ENCODE measurements at regions not wholly inside any gene's neighbourhood (a gene's known extent, or its start where the extent isn't known, plus 50 kb on each side); places are given as distances from the start of the nearest gene placed in this dataset.

DNA sequence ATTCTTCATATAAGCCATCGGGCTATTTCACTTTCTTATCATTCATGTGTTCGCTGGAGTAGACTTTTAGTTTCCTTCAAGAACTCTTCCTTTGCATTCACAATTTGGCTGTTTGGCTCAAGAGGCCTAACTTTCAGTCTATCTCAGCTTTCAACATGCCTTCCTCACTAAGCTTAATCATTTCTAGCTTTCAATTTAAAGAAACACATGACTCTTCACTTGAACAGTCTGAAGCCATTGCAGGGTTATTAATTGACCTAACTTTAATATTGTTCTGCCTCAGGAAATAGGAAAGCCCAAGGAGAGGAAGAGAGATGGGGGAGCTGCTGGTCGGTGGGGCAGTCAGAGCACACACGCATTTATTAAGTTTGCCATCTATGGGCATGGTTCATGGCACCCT lies 158.1 kb downstream of the SUCLA2 start (continued):
- TF ChIP-seq ZNF654 (tag by site-specific recombination; IDR thresholded peaks at IDR 0.05; ENCODE audit: low read depth) (no peak), ZNF114 (tag by site-specific recombination; IDR thresholded peaks at IDR 0.05) (no peak), MYNN (tag by site-specific recombination; IDR thresholded peaks at IDR 0.05; ENCODE audit: borderline replicate concordance) (no peak)
- TF ChIP-seq, protein P1, sequence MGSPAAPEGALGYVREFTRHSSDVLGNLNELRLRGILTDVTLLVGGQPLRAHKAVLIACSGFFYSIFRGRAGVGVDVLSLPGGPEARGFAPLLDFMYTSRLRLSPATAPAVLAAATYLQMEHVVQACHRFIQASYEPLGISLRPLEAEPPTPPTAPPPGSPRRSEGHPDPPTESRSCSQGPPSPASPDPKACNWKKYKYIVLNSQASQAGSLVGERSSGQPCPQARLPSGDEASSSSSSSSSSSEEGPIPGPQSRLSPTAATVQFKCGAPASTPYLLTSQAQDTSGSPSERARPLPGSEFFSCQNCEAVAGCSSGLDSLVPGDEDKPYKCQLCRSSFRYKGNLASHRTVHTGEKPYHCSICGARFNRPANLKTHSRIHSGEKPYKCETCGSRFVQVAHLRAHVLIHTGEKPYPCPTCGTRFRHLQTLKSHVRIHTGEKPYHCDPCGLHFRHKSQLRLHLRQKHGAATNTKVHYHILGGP (tag by site-specific recombination; IDR thresholded peaks at IDR 0.05), result no peak

DNA sequence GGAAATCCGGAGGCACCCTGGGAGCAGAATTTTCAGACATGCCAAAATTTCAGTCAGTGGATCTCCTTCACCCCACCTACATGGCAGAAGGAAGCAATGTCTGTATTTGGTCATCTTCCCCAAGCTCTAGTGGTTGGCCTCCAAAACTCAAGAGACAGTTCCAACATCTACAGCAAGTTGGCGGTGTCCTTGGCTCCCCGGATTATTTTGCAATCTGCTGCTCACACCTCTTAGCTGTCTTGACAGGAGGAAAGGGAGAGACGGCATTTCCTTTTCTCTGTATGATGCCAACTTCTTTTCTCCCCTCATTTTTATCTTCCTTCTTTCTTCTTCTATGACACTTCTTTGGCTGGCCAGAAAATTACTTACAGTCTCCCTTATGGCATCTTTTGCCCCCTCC lies 159.9 kb downstream of the SUCLA2 start:
- no peak for TF ChIP-seq ZNF510 (tag by site-specific recombination; IDR thresholded peaks at IDR 0.05; ENCODE audit: insufficient replicate concordance)
- TF ChIP-seq TCF7L2 (IDR thresholded peaks at IDR 0.05; ENCODE audit: borderline replicate concordance, low read depth, low read length), result no peak
- no peak for TF ChIP-seq ZFP41 (tag by site-specific recombination; IDR thresholded peaks at IDR 0.05; ENCODE audit: borderline replicate concordance)
- TF ChIP-seq ZFHX2 (tag by site-specific recombination; conservative IDR thresholded peaks at IDR 0.05), result no peak
- no peak for TF ChIP-seq ZNF433 (tag by site-specific recombination; IDR thresholded peaks at IDR 0.05; ENCODE audit: low read depth)
- TF ChIP-seq ZNF792 (tag by site-specific recombination; IDR thresholded peaks at IDR 0.05), result no peak
- TF ChIP-seq ZNF747 (tag by site-specific recombination; IDR thresholded peaks at IDR 0.05), result no peak
- TF ChIP-seq ZNF221 (tag by site-specific recombination; IDR thresholded peaks at IDR 0.05; ENCODE audit: borderline replicate concordance), result no peak
- CTCF ChIA-PET, result no interaction called here
- no peak overlapping the region for H3K27ac ChIP-seq (ENCODE audit: extremely low read depth, low read depth, low read length)
- no peaks in the 10 kb centered on the region for H3K9me3 ChIP-seq (ENCODE audit: control insufficient read depth, insufficient read depth, low read depth, low read length)
- POLR2A ChIA-PET, result no interaction called here
- no peaks in the 10 kb centered on the region for H3K4me1 ChIP-seq (ENCODE audit: control insufficient read depth, insufficient read depth, low read length)
- H3K4me3 ChIP-seq (ENCODE audit: low read depth, low read length), result no peak overlapping the region
- no peaks in the 10 kb centered on the region for H3K36me3 ChIP-seq (ENCODE audit: control insufficient read depth in 2 of 2, insufficient read depth in 1 of 2, low read length in 2 of 2)

DNA sequence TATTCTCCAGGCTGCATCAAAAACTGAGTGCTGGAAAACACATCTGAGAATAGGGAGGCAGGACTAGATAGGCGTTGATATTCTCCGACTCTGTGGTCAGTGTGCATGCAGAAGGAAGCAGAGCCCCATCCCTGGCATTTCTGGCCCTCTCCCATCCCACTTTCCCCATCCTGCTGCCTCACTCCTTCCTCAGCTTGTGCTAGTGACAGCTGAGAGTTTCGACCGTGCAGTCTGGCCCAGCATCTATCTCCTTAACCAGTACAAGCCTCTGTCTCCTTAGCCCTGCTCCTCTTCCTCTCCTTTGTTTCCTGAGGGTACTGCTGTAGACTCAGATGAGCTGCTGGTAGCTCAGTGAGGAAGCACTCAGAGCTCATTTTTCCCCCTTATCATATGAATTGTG lies 163.2 kb downstream of the SUCLA2 start:
- POLR2A ChIA-PET, result no interaction called here
- no peaks in the 10 kb centered on the region for H3K9me3 ChIP-seq (ENCODE audit: control insufficient read depth, insufficient read depth, low read depth, low read length)
- H3K4me3 ChIP-seq (ENCODE audit: low read depth, low read length), result no peak overlapping the region
- CTCF ChIA-PET, result no interaction called here
- H3K4me1 ChIP-seq (ENCODE audit: control insufficient read depth, insufficient read depth, low read length), result no peaks in the 10 kb centered on the region
- H3K36me3 ChIP-seq (ENCODE audit: control insufficient read depth in 2 of 2, insufficient read depth in 1 of 2, low read length in 2 of 2), result no peaks in the 10 kb centered on the region
- H3K27ac ChIP-seq (ENCODE audit: extremely low read depth, low read depth, low read length), result no peak overlapping the region
- TF ChIP-seq ZSCAN18 (tag by site-specific recombination; IDR thresholded peaks at IDR 0.05) (no peak), ZNF48 (tag by site-specific recombination; IDR thresholded peaks at IDR 0.05) (no peak), ZNF510 (tag by site-specific recombination; IDR thresholded peaks at IDR 0.05; ENCODE audit: insufficient replicate concordance) (no peak), GLIS2 (tag by site-specific recombination; IDR thresholded peaks at IDR 0.05) (no peak)
- TF ChIP-seq, protein P2, sequence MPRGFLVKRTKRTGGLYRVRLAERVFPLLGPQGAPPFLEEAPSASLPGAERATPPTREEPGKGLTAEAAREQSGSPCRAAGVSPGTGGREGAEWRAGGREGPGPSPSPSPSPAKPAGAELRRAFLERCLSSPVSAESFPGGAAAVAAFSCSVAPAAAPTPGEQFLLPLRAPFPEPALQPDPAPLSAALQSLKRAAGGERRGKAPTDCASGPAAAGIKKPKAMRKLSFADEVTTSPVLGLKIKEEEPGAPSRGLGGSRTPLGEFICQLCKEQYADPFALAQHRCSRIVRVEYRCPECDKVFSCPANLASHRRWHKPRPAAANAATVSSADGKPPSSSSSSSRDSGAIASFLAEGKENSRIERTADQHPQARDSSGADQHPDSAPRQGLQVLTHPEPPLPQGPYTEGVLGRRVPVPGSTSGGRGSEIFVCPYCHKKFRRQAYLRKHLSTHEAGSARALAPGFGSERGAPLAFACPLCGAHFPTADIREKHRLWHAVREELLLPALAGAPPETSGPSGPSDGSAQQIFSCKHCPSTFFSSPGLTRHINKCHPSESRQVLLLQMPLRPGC (tag by site-specific recombination; IDR thresholded peaks at IDR 0.05), result no peak
